ENCODE measurements at regions not wholly inside any gene's neighbourhood (a gene's known extent, or its start where the extent isn't known, plus 50 kb on each side); places are given as distances from the start of the nearest gene placed in this dataset.

GRCh38 chr3:188942191-188942590 is 229.6 kb upstream of the TPRG1 start:
- no peak for TF ChIP-seq CREB5 (CRISPR knock-in tag; IDR thresholded peaks at IDR 0.05; ENCODE audit: low read depth)
- no peak for TF ChIP-seq PATZ1 (CRISPR knock-in tag; IDR thresholded peaks at IDR 0.05; ENCODE audit: borderline replicate concordance)
- TF ChIP-seq ESRRG (CRISPR knock-in tag; IDR thresholded peaks at IDR 0.05) = no peak
- TF ChIP-seq TCF4 (CRISPR knock-in tag; IDR thresholded peaks at IDR 0.05; ENCODE audit: borderline replicate concordance) = no peak
- TF ChIP-seq RARB (CRISPR knock-in tag; IDR thresholded peaks at IDR 0.05) = no peak
- no peak for TF ChIP-seq TOX (CRISPR knock-in tag; IDR thresholded peaks at IDR 0.05; ENCODE audit: borderline replicate concordance)
- TF ChIP-seq ZFP3 (CRISPR knock-in tag; IDR thresholded peaks at IDR 0.05) = no peak
- TF ChIP-seq ZNF8 (CRISPR knock-in tag; IDR thresholded peaks at IDR 0.05) = no peak
- no peak for TF ChIP-seq ISL1 (CRISPR knock-in tag; IDR thresholded peaks at IDR 0.05)
- TF ChIP-seq CSRNP3 (CRISPR knock-in tag; IDR thresholded peaks at IDR 0.05) = no peak
- no peak for TF ChIP-seq ZFP30 (CRISPR knock-in tag; IDR thresholded peaks at IDR 0.05)
- no peak for TF ChIP-seq ARNTL (CRISPR knock-in tag; IDR thresholded peaks at IDR 0.05; ENCODE audit: borderline replicate concordance, low read depth)
- no peak for TF ChIP-seq OSR1 (CRISPR knock-in tag; IDR thresholded peaks at IDR 0.05)
